K562 (cell line): ENCODE measurements at regions not wholly inside any gene's neighbourhood (a gene's known extent, or its start where the extent isn't known, plus 50 kb on each side); places are given as distances from the start of the nearest gene placed in this dataset.

Experiments
- ATAC-seq: fragments of 200-7000 bp; cut with Tn5 transposase; 3 replicates; pipeline ENCODE4 v1.9.1; 2020; ENCODE audit warnings: moderate library complexity
- BruUV-seq: library from RNA; stranded (reverse); fragments of 400-500 nt; replicated peaks from 2 replicates; lab custom pipeline; 2021; lab: Mats Ljungman, UMichigan
- CTCF ChIA-PET: fragments of 300-600 bp; formaldehyde crosslinking; extraction: SDS; loops from one replicate; lab custom pipeline; 2021; ENCODE audit warnings: low intra/inter-chr PET ratio; lab: Yijun Ruan, JAX
- POLR2A ChIA-PET: fragments of 300-600, 350-650 bp; sonication (Branson Sonifier 250); formaldehyde crosslinking; extraction: SDS; loops from one replicate; lab custom pipeline; 2021; ENCODE audit warnings: antibody characterized with exemption, inconsistent platforms; lab: Yijun Ruan, JAX
- DNase-seq, 4 experiments: peaks; one replicate each; pipeline versions ENCODE4 v3.0.0 to v3.0.0-alpha.2; 2011 to 2018; ENCODE audit warnings: low spot score in 3 of 4, mixed read lengths in 3 of 4; ENCODE audit errors: extremely low read depth in 1 of 4
- FAIRE-seq: peaks from 2 replicates; lab custom pipeline; 2011; peaks lifted over from hg19 to GRCh38; lab: Jason Lieb, UNC
- H2AFZ ChIP-seq: 2 replicates; pipeline ENCODE4 v1.6.0; 2011; ENCODE audit warnings: low read depth, low read length, control low read depth, inconsistent platforms
- H3K27ac ChIP-seq: fragments of 200-600 bp; 3 replicates; pipeline ENCODE4 v1.8.0; 2011; ENCODE audit warnings: low read depth, mild to moderate bottlenecking, control low read depth, inconsistent platforms, low read length, moderate library complexity, mixed read lengths; ENCODE audit errors: extremely low read depth
- H3K27me3 ChIP-seq, 2 experiments: fragments of 300-600 bp in 1 of 2; 2 replicates in 1 of 2; 3 replicates in 1 of 2; pipeline versions ENCODE4 v1.6.0 to v1.8.0; 2011; ENCODE audit warnings: inconsistent platforms in 2 of 2, low read length in 2 of 2, mild to moderate bottlenecking in 1 of 2, mixed read lengths in 1 of 2, moderate library complexity in 1 of 2; ENCODE audit not compliant: control insufficient read depth in 2 of 2, insufficient read depth in 2 of 2
- H3K36me3 ChIP-seq: fragments of 300-600 bp; 3 replicates; pipeline ENCODE4 v1.8.0; 2011; ENCODE audit warnings: mild to moderate bottlenecking, low read length, inconsistent platforms; ENCODE audit not compliant: control insufficient read depth, insufficient read depth
- H3K4me1 ChIP-seq, 2 experiments: fragments of 200-600 bp in 1 of 2; replicated peaks in 1 of 2; 2 replicates in 1 of 2; 3 replicates in 1 of 2; pipeline versions ENCODE4 v1.5.1 to v1.8.0; 2011; ENCODE audit warnings: inconsistent platforms in 2 of 2, low read length in 2 of 2, mild to moderate bottlenecking in 1 of 2, mixed read lengths in 1 of 2, moderate library complexity in 1 of 2; ENCODE audit not compliant: control insufficient read depth in 2 of 2, insufficient read depth in 2 of 2
- H3K4me2 ChIP-seq: 2 replicates; pipeline ENCODE4 v1.6.1; 2011; ENCODE audit warnings: low read length, control low read depth, inconsistent platforms, mixed read lengths; ENCODE audit not compliant: insufficient read depth
- H3K4me3 ChIP-seq: fragments of 200-600 bp; sonication (generic), shearing (Covaris generic); 2 replicates; pipeline ENCODE4 v1.5.1; 2016; ENCODE audit warnings: control low read depth, inconsistent platforms
- H3K79me2 ChIP-seq: fragments of 200-600 bp; 3 replicates; pipeline ENCODE4 v1.8.0; 2011; ENCODE audit warnings: low read length, inconsistent platforms; ENCODE audit not compliant: control insufficient read depth, insufficient read depth
- H3K9ac ChIP-seq, 2 experiments: 2 replicates each; pipeline versions ENCODE4 v1.6.0 to v1.6.1; 2011; ENCODE audit warnings: low read depth in 2 of 2, low read length in 2 of 2, control low read depth in 1 of 2, inconsistent platforms in 1 of 2, mild to moderate bottlenecking in 1 of 2, mixed read lengths in 1 of 2; ENCODE audit not compliant: insufficient read depth in 1 of 2
- H3K9me1 ChIP-seq: one replicate; pipeline ENCODE4 v1.6.0; 2011; ENCODE audit warnings: inconsistent platforms, mild to moderate bottlenecking, low read length, moderate library complexity; ENCODE audit not compliant: control insufficient read depth, insufficient read depth
- H3K9me3 ChIP-seq: replicated peaks from 2 replicates; pipeline ENCODE4 v1.5.1; 2011; ENCODE audit warnings: low read depth, low read length, inconsistent platforms; ENCODE audit not compliant: control insufficient read depth, insufficient read depth
- H4K20me1 ChIP-seq: replicated peaks from 2 replicates; pipeline ENCODE4 v1.6.1; 2011; ENCODE audit warnings: low read length, inconsistent platforms, mixed read lengths; ENCODE audit not compliant: control insufficient read depth, insufficient read depth
- ETV1 ChIP-seq: fragments of 450-650 bp; conservative IDR thresholded peaks from 2 replicates; pipeline ENCODE4 v1.6.1; 2016; ENCODE audit warnings: missing genetic modification characterization, control low read depth, low read depth, missing compliant biosample characterization
- HLTF ChIP-seq: fragments of 450-650 bp; IDR thresholded peaks from 2 replicates; pipeline ENCODE4 v1.6.1; 2016
- MAFK ChIP-seq: IDR thresholded peaks from 2 replicates; pipeline ENCODE4 v1.6.1; 2011; ENCODE audit warnings: low read length, improper control_type of control experiment
- NEUROD1 ChIP-seq: fragments of 150-350 bp; IDR thresholded peaks from 2 replicates; pipeline ENCODE4 v1.6.1; 2014; ENCODE audit warnings: borderline replicate concordance, low read length, low read depth; ENCODE audit not compliant: partially characterized antibody
- SPI1 ChIP-seq: IDR thresholded peaks from 2 replicates; pipeline ENCODE4 v1.6.1; 2011; ENCODE audit warnings: low read depth, low read length, control low read depth, borderline replicate concordance
- TARDBP ChIP-seq: fragments of 450-650 bp; IDR thresholded peaks from 2 replicates; pipeline ENCODE4 v1.6.1; 2016
- ZBTB26 ChIP-seq: fragments of 450-650 bp; formaldehyde crosslinking; IDR thresholded peaks from 2 replicates; pipeline ENCODE4 v1.4.0; 2022; ENCODE audit warnings: missing genetic modification characterization
- ZNF253 ChIP-seq: fragments of 250-450 bp; sonication (Bioruptor Pico); conservative IDR thresholded peaks from 2 replicates; pipeline ENCODE4 v1.6.1; 2021; ENCODE audit warnings: mild to moderate bottlenecking
- WGBS: fragments of 100-300 bp; shearing (Covaris generic); methylation state at CpG from one replicate; pipeline ENCODE4 v1.1.6; 2016; ENCODE audit warnings: low coverage, mixed read lengths; ENCODE audit not compliant: insufficient coverage; ENCODE audit errors: missing lambda C conversion rate; 5-methylcytosine and 5-hydroxymethylcytosine counted together
- in situ Hi-C: fragments of 300-500 bp; cut with MboI; formaldehyde crosslinking; loops from 4 replicates; pipeline ENCODE4 v1.15.0; 2018; ENCODE audit warnings: inconsistent platforms, mixed read lengths
- intact Hi-C: fragments of 100-400 bp; cut with micrococcal nuclease; formaldehyde crosslinking; loops from 2 replicates; pipeline ENCODE4 v1.14.2; 2022
- TF ChIP-seq, protein P1 (sequence below): fragments of 450-650 bp; IDR thresholded peaks from 2 replicates; pipeline ENCODE4 v1.6.1; 2016; ENCODE audit warnings: low read depth
- TF ChIP-seq, protein P2 (sequence below), 3 experiments: IDR thresholded peaks in 2 of 3; conservative IDR thresholded peaks in 1 of 3; 2 replicates each; pipeline ENCODE4 v1.5.1; 2011 to 2012; ENCODE audit warnings: low read length in 3 of 3, mild to moderate bottlenecking in 3 of 3, control low read depth in 2 of 3, improper control_type of control experiment in 1 of 3, inconsistent platforms in 1 of 3, low read depth in 1 of 3, mixed read lengths in 1 of 3, moderate library complexity in 1 of 3; ENCODE audit not compliant: insufficient read depth in 2 of 3
- TF ChIP-seq, protein P3 (sequence below): fragments of 450-650 bp; conservative IDR thresholded peaks from 2 replicates; pipeline ENCODE4 v1.6.1; 2016; ENCODE audit warnings: missing genetic modification characterization, low read depth, mild to moderate bottlenecking, missing compliant biosample characterization, moderate library complexity

DNA sequence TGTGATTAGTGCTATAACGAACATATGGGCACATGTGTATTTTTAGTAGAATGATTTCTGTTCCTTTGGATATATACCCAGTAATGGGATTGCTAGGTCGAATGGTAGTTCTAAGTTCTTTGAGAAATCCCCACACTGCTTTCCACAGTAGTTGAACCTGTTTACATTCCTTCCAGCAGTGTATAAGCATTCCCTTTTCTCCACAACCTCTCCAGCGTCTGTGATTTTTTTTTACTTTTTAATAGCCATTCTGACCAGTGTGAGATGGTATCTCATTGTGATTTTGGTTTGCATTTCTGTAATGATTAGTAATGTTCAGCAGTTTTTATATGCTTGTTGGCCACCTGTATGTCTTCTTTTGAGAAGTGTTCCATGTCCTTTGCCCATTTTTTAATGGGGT is 81.8 kb upstream of the SLC44A3 start:
- H3K36me3 ChIP-seq: no peaks in the 10 kb centered on the region
- no peak overlapping the region for H3K4me3 ChIP-seq
- ChIA-PET CTCF (no interaction called here), POLR2A (no interaction called here)
- no peaks in the 10 kb centered on the region for H4K20me1 ChIP-seq
- ATAC-seq (no peak), FAIRE-seq (no peak), DNase-seq (no peak)
- no peaks in the 10 kb centered on the region for H3K27me3 ChIP-seq
- no peaks in the 10 kb centered on the region for H3K9me3 ChIP-seq
- H3K79me2 ChIP-seq: no peaks in the 10 kb centered on the region
- WGBS: 0% methylated on average over 3 of the region's 3 CpGs
- no peak overlapping the region for H2AFZ ChIP-seq
- BruUV-seq: no TSS peak
- no peak overlapping the region for H3K9ac ChIP-seq
- no peak overlapping the region for H3K4me2 ChIP-seq
- in situ Hi-C loops: no loop called here
- no peaks in the 10 kb centered on the region for H3K9me1 ChIP-seq
- intact Hi-C loops: no loop called here
- H3K4me1 ChIP-seq: peaks cover 0 to 3% of the 10 kb centered on the region in 2 experiments; a peak in 1 of 5 replicates
- H3K27ac ChIP-seq: no peak overlapping the region
- TF ChIP-seq NEUROD1: no peak
- TF ChIP-seq TARDBP: no peak
- no peak for TF ChIP-seq HLTF
- TF ChIP-seq ETV1 (tag): no peak
- TF ChIP-seq MAFK: no peak
- TF ChIP-seq, protein P1, sequence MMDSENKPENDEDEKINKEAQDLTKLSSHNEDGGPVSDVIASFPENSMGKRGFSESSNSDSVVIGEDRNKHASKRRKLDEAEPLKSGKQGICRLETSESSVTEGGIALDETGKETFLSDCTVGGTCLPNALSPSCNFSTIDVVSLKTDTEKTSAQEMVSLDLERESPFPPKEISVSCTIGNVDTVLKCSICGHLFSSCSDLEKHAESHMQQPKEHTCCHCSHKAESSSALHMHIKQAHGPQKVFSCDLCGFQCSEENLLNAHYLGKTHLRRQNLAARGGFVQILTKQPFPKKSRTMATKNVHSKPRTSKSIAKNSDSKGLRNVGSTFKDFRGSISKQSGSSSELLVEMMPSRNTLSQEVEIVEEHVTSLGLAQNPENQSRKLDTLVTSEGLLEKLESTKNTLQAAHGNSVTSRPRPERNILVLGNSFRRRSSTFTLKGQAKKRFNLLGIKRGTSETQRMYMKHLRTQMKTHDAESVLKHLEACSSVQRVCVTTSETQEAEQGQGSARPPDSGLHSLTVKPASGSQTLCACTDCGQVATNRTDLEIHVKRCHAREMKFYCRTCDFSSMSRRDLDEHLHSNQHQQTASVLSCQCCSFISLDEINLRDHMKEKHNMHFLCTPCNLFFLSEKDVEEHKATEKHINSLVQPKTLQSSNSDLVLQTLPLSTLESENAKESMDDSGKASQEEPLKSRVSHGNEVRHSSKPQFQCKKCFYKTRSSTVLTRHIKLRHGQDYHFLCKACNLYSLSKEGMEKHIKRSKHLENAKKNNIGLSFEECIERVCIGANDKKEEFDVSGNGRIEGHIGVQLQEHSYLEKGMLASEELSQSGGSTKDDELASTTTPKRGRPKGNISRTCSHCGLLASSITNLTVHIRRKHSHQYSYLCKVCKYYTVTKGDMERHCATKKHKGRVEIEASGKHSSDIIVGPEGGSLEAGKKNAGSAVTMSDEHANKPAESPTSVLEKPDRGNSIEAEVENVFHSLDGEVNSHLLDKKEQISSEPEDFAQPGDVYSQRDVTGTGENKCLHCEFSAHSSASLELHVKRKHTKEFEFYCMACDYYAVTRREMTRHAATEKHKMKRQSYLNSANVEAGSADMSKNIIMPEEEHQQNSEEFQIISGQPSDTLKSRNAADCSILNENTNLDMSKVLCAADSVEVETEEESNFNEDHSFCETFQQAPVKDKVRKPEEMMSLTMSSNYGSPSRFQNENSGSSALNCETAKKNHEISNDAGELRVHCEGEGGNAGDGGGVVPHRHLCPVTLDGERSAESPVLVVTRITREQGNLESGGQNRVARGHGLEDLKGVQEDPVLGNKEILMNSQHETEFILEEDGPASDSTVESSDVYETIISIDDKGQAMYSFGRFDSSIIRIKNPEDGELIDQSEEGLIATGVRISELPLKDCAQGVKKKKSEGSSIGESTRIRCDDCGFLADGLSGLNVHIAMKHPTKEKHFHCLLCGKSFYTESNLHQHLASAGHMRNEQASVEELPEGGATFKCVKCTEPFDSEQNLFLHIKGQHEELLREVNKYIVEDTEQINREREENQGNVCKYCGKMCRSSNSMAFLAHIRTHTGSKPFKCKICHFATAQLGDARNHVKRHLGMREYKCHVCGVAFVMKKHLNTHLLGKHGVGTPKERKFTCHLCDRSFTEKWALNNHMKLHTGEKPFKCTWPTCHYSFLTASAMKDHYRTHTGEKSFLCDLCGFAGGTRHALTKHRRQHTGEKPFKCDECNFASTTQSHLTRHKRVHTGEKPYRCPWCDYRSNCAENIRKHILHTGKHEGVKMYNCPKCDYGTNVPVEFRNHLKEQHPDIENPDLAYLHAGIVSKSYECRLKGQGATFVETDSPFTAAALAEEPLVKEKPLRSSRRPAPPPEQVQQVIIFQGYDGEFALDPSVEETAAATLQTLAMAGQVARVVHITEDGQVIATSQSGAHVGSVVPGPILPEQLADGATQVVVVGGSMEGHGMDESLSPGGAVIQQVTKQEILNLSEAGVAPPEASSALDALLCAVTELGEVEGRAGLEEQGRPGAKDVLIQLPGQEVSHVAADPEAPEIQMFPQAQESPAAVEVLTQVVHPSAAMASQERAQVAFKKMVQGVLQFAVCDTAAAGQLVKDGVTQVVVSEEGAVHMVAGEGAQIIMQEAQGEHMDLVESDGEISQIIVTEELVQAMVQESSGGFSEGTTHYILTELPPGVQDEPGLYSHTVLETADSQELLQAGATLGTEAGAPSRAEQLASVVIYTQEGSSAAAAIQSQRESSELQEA: no peak
- TF ChIP-seq, protein P2, sequence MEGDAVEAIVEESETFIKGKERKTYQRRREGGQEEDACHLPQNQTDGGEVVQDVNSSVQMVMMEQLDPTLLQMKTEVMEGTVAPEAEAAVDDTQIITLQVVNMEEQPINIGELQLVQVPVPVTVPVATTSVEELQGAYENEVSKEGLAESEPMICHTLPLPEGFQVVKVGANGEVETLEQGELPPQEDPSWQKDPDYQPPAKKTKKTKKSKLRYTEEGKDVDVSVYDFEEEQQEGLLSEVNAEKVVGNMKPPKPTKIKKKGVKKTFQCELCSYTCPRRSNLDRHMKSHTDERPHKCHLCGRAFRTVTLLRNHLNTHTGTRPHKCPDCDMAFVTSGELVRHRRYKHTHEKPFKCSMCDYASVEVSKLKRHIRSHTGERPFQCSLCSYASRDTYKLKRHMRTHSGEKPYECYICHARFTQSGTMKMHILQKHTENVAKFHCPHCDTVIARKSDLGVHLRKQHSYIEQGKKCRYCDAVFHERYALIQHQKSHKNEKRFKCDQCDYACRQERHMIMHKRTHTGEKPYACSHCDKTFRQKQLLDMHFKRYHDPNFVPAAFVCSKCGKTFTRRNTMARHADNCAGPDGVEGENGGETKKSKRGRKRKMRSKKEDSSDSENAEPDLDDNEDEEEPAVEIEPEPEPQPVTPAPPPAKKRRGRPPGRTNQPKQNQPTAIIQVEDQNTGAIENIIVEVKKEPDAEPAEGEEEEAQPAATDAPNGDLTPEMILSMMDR (IDR thresholded peaks at IDR 0.05 in 2 of 3, conservative IDR thresholded peaks at IDR 0.05 in 1 of 3; ENCODE audit: insufficient read depth in 2 of 3, low read depth in 1 of 3, low read length in 3 of 3): no peak
- TF ChIP-seq ZBTB26 (CRISPR knock-in tag): no peak
- TF ChIP-seq, protein P3, sequence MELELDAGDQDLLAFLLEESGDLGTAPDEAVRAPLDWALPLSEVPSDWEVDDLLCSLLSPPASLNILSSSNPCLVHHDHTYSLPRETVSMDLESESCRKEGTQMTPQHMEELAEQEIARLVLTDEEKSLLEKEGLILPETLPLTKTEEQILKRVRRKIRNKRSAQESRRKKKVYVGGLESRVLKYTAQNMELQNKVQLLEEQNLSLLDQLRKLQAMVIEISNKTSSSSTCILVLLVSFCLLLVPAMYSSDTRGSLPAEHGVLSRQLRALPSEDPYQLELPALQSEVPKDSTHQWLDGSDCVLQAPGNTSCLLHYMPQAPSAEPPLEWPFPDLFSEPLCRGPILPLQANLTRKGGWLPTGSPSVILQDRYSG (tag): no peak
- no peak for TF ChIP-seq ZNF253
- TF ChIP-seq SPI1: no peak
